Smooth muscle cell (in vitro differentiated cells): ENCODE measurements at regions not wholly inside any gene's neighbourhood (a gene's known extent, or its start where the extent isn't known, plus 50 kb on each side); places are given as distances from the start of the nearest gene placed in this dataset.

Experiments
- DNase-seq: peaks from one replicate; lab custom pipeline; 2025; ENCODE audit not compliant: unreplicated experiment; lab: John Stamatoyannopoulos, UW
- H2AFZ ChIP-seq: fragments of 200-600 bp; sonication (generic); 2 replicates; pipeline ENCODE4 v1.6.0; 2016; ENCODE audit warnings: antibody characterized with exemption, low read depth, mild to moderate bottlenecking
- H3F3A ChIP-seq: fragments of 200-600 bp; sonication (generic); 2 replicates; pipeline ENCODE4 v1.6.0; 2017; ENCODE audit warnings: antibody characterized with exemption, low read depth
- H3K27ac ChIP-seq: fragments of 200-600 bp; sonication (generic); 2 replicates; pipeline ENCODE4 v1.5.1; 2016; ENCODE audit warnings: low read depth, mild to moderate bottlenecking
- H3K27me3 ChIP-seq: fragments of 200-600 bp; sonication (generic); 2 replicates; pipeline ENCODE4 v1.6.1; 2016; ENCODE audit warnings: low read depth, mild to moderate bottlenecking
- H3K36me3 ChIP-seq: fragments of 200-600 bp; sonication (generic); 2 replicates; pipeline ENCODE4 v1.5.1; 2016; ENCODE audit warnings: low read depth
- H3K4me1 ChIP-seq: fragments of 200-600 bp; sonication (generic); 2 replicates; pipeline ENCODE4 v1.5.1; 2016; ENCODE audit warnings: low read depth
- H3K4me2 ChIP-seq: fragments of 200-600 bp; sonication (generic); 2 replicates; pipeline ENCODE4 v1.6.0; 2016; ENCODE audit warnings: mild to moderate bottlenecking
- H3K4me3 ChIP-seq: fragments of 200-600 bp; sonication (generic); 2 replicates; pipeline ENCODE4 v1.5.1; 2016; ENCODE audit warnings: mild to moderate bottlenecking
- H3K79me2 ChIP-seq: fragments of 200-600 bp; sonication (generic); 2 replicates; pipeline ENCODE4 v1.6.0; 2016; ENCODE audit warnings: low read depth, mild to moderate bottlenecking
- H3K9ac ChIP-seq: fragments of 200-600 bp; sonication (generic); 2 replicates; pipeline ENCODE4 v1.6.0; 2016; ENCODE audit warnings: low read depth
- H3K9me3 ChIP-seq: fragments of 200-600 bp; sonication (generic); replicated peaks from 2 replicates; pipeline ENCODE4 v1.5.1; 2016; ENCODE audit warnings: low read depth
- H4K20me1 ChIP-seq: fragments of 200-600 bp; sonication (generic); 2 replicates; pipeline ENCODE4 v1.6.0; 2016; ENCODE audit warnings: low read depth
- CTCF ChIP-seq: fragments of 200-600 bp; sonication (generic); IDR thresholded peaks from 2 replicates; pipeline ENCODE4 v1.5.1; 2017; ENCODE audit warnings: borderline replicate concordance, mild to moderate bottlenecking, antibody characterized with exemption; ENCODE audit not compliant: insufficient read depth, poor library complexity, severe bottlenecking
- WGBS: methylation state at CpG from one replicate; pipeline ENCODE4 v1.1.7; 2016; ENCODE audit warnings: low lambda C conversion rate; 5-methylcytosine and 5-hydroxymethylcytosine counted together

GRCh38 chr12:31850268-31850667 lies 108.9 kb upstream of the RESF1 start:
- DNase-seq, result no peak
- Histone ChIP-seq H3K79me2 (no peaks in the 10 kb centered on the region), H3K27me3 (no peaks in the 10 kb centered on the region), H3K36me3 (no peaks in the 10 kb centered on the region), H2AFZ (no peak overlapping the region), H3F3A (no peaks in the 10 kb centered on the region), H3K27ac (no peak overlapping the region), H3K4me3 (no peak overlapping the region), H4K20me1 (no peaks in the 10 kb centered on the region), H3K9ac (no peak overlapping the region), H3K4me1 (no peaks in the 10 kb centered on the region), H3K9me3 (peaks cover 20% of the 10 kb centered on the region), H3K4me2 (no peak overlapping the region)
- 61% methylated on average over 3 of the region's 3 CpGs for WGBS
- TF ChIP-seq CTCF, result no peak

GRCh38 chr12:31849090-31849687 lies 110.0 kb upstream of the RESF1 start:
- H3K4me1 ChIP-seq, result no peaks in the 10 kb centered on the region
- no peaks in the 10 kb centered on the region for H3K27me3 ChIP-seq
- no peak overlapping the region for H2AFZ ChIP-seq
- peaks cover 20% of the 10 kb centered on the region for H3K9me3 ChIP-seq
- H4K20me1 ChIP-seq, result no peaks in the 10 kb centered on the region
- H3K4me3 ChIP-seq, result no peak overlapping the region
- no peaks in the 10 kb centered on the region for H3F3A ChIP-seq
- no peak overlapping the region for H3K4me2 ChIP-seq
- no peak overlapping the region for H3K27ac ChIP-seq
- no peaks in the 10 kb centered on the region for H3K36me3 ChIP-seq
- no peak for DNase-seq
- H3K9ac ChIP-seq, result no peak overlapping the region
- H3K79me2 ChIP-seq, result no peaks in the 10 kb centered on the region
- TF ChIP-seq CTCF, result no peak
- 64% methylated on average over 3 of the region's 3 CpGs for WGBS

- no peak for TF ChIP-seq CTCF
- Histone ChIP-seq H3K36me3 (no peaks in the 10 kb centered on the region), H3K9ac (no peak overlapping the region), H2AFZ (no peak overlapping the region), H3K79me2 (no peaks in the 10 kb centered on the region), H3K4me3 (no peak overlapping the region), H3K27me3 (no peaks in the 10 kb centered on the region), H3K4me1 (no peaks in the 10 kb centered on the region), H3F3A (no peaks in the 10 kb centered on the region), H3K9me3 (peaks cover 20% of the 10 kb centered on the region), H3K27ac (no peak overlapping the region), H4K20me1 (no peaks in the 10 kb centered on the region), H3K4me2 (no peak overlapping the region)
- DNase-seq, result no peak
These were observed 112.8 kb upstream of the RESF1 start for GRCh38 chr12:31846405-31846804.

- TF ChIP-seq CTCF, result no peak
- 55% methylated on average over 6 of the region's 6 CpGs for WGBS
- Histone ChIP-seq H3K27me3 (no peaks in the 10 kb centered on the region), H3K9ac (no peak overlapping the region), H4K20me1 (no peaks in the 10 kb centered on the region), H3K4me1 (no peaks in the 10 kb centered on the region), H3K27ac (no peak overlapping the region), H3K9me3 (peaks cover 20% of the 10 kb centered on the region), H3K36me3 (no peaks in the 10 kb centered on the region), H3K4me3 (no peak overlapping the region), H3K4me2 (peak overlapping the region; percentile 6), H3F3A (no peaks in the 10 kb centered on the region), H2AFZ (peak overlapping the region; percentile 28), H3K79me2 (no peaks in the 10 kb centered on the region)
- no peak for DNase-seq
These were observed 113.4 kb upstream of the RESF1 start for GRCh38 chr12:31845613-31846322.
